ENCODE measurements at regions not wholly inside any gene's neighbourhood (a gene's known extent, or its start where the extent isn't known, plus 50 kb on each side); places are given as distances from the start of the nearest gene placed in this dataset.
"Not testable (repeated sequence)": the region's sequence is repeated elsewhere in the genome, so short reads cannot be mapped to it uniquely, and the experiment has no call there.

GRCh38 chrX:7462110-7462509 is 314.2 kb upstream of the PUDP start:
- Mint-ChIP-seq H3K27ac (no peak overlapping the region), H3K9me3 (peaks cover 0 to 9% (median 0%) of the 10 kb centered on the region in 11 donors), H3K36me3 (no peaks in the 10 kb centered on the region), H3K4me3 (no peak overlapping the region), H3K4me1 (no peaks in the 10 kb centered on the region), H3K27me3 (no peaks in the 10 kb centered on the region)
- Histone ChIP-seq H3K9me3 (ENCODE audit: control insufficient read depth in 2 of 3, low read length in 3 of 3) (no peaks in the 10 kb centered on the region), H3K4me3 (ENCODE audit: low read length) (no peak overlapping the region), H3K36me3 (ENCODE audit: control insufficient read depth in 2 of 3, insufficient read depth in 3 of 3, low read length in 3 of 3) (no peaks in the 10 kb centered on the region), H3K27ac (ENCODE audit: low read depth, low read length) (no peak overlapping the region), H3K27me3 (ENCODE audit: control insufficient read depth in 2 of 2, insufficient read depth in 2 of 2, low read length in 2 of 2) (no peaks in the 10 kb centered on the region), H3K4me1 (ENCODE audit: control insufficient read depth in 2 of 2, insufficient read depth in 2 of 2, low read length in 2 of 2) (no peaks in the 10 kb centered on the region)
- ATAC-seq = no peak
- ChIA-PET CTCF (no interaction called here), POLR2A (no interaction called here)
- no peak for DNase-seq
- intact Hi-C loops (cut with micrococcal nuclease) = no loop called here

GRCh38 chrX:7461051-7461450 is 313.1 kb upstream of the PUDP start:
- H3K36me3 ChIP-seq (ENCODE audit: control insufficient read depth in 2 of 3, insufficient read depth in 3 of 3, low read length in 3 of 3); ATAC-seq; H3K4me3 Mint-ChIP-seq; H3K36me3 Mint-ChIP-seq; H3K9me3 ChIP-seq (ENCODE audit: control insufficient read depth in 2 of 3, low read length in 3 of 3); H3K4me3 ChIP-seq (ENCODE audit: low read length); H3K4me1 ChIP-seq (ENCODE audit: control insufficient read depth in 2 of 2, insufficient read depth in 2 of 2, low read length in 2 of 2); H3K27me3 Mint-ChIP-seq; H3K27ac Mint-ChIP-seq; H3K27me3 ChIP-seq (ENCODE audit: control insufficient read depth in 2 of 2, insufficient read depth in 2 of 2, low read length in 2 of 2); DNase-seq; CTCF ChIA-PET; H3K4me1 Mint-ChIP-seq; H3K27ac ChIP-seq (ENCODE audit: low read depth, low read length); intact Hi-C loops (cut with micrococcal nuclease); H3K9me3 Mint-ChIP-seq; POLR2A ChIA-PET: not testable (repeated sequence)

GRCh38 chrX:7447801-7448499 is 300.0 kb upstream of the PUDP start:
- Mint-ChIP-seq H3K36me3 (no peaks in the 10 kb centered on the region), H3K27me3 (no peaks in the 10 kb centered on the region), H3K27ac (no peak overlapping the region), H3K4me3 (no peak overlapping the region), H3K4me1 (no peaks in the 10 kb centered on the region), H3K9me3 (peaks cover 0 to 15% (median 0%) of the 10 kb centered on the region in 11 donors)
- Histone ChIP-seq H3K27me3 (ENCODE audit: control insufficient read depth in 2 of 2, insufficient read depth in 2 of 2, low read length in 2 of 2) (no peaks in the 10 kb centered on the region), H3K4me1 (ENCODE audit: control insufficient read depth in 2 of 2, insufficient read depth in 2 of 2, low read length in 2 of 2) (no peaks in the 10 kb centered on the region), H3K4me3 (ENCODE audit: low read length) (no peak overlapping the region), H3K27ac (ENCODE audit: low read depth, low read length) (no peak overlapping the region), H3K36me3 (ENCODE audit: control insufficient read depth in 2 of 3, insufficient read depth in 3 of 3, low read length in 3 of 3) (no peaks in the 10 kb centered on the region), H3K9me3 (ENCODE audit: control insufficient read depth in 2 of 3, low read length in 3 of 3) (no peaks in the 10 kb centered on the region)
- no peak for DNase-seq
- intact Hi-C loops (cut with micrococcal nuclease) = no loop called here
- no peak for ATAC-seq
- CTCF ChIA-PET = no interaction called here
- POLR2A ChIA-PET = no interaction called here

- Mint-ChIP-seq H3K36me3 (no peaks in the 10 kb centered on the region), H3K4me1 (no peaks in the 10 kb centered on the region), H3K9me3 (peaks cover 0 to 15% (median 0%) of the 10 kb centered on the region in 11 donors), H3K27me3 (no peaks in the 10 kb centered on the region), H3K4me3 (no peak overlapping the region), H3K27ac (no peak overlapping the region)
- H3K4me1 ChIP-seq (ENCODE audit: control insufficient read depth in 2 of 2, insufficient read depth in 2 of 2, low read length in 2 of 2) = no peaks in the 10 kb centered on the region
- DNase-seq (no peak), ATAC-seq (no peak)
- ChIA-PET CTCF (no interaction called here), POLR2A (no interaction called here)
- no peak overlapping the region for H3K4me3 ChIP-seq (ENCODE audit: low read length)
- no peak overlapping the region for H3K27ac ChIP-seq (ENCODE audit: low read depth, low read length)
- H3K27me3 ChIP-seq (ENCODE audit: control insufficient read depth in 2 of 2, insufficient read depth in 2 of 2, low read length in 2 of 2) = no peaks in the 10 kb centered on the region
- H3K36me3 ChIP-seq (ENCODE audit: control insufficient read depth in 2 of 3, insufficient read depth in 3 of 3, low read length in 3 of 3) = no peaks in the 10 kb centered on the region
- H3K9me3 ChIP-seq (ENCODE audit: control insufficient read depth in 2 of 3, low read length in 3 of 3) = no peaks in the 10 kb centered on the region
- intact Hi-C loops (cut with micrococcal nuclease) = no loop called here
Observed at GRCh38 chrX:7446815-7447214, 298.9 kb upstream of the PUDP start.

GRCh38 chrX:7444967-7445366 is 297.0 kb upstream of the PUDP start:
- no peak overlapping the region for H3K4me3 ChIP-seq (ENCODE audit: low read length)
- H3K4me1 ChIP-seq (ENCODE audit: control insufficient read depth in 2 of 2, insufficient read depth in 2 of 2, low read length in 2 of 2) = no peaks in the 10 kb centered on the region
- H3K36me3 ChIP-seq (ENCODE audit: control insufficient read depth in 2 of 3, insufficient read depth in 3 of 3, low read length in 3 of 3) = no peaks in the 10 kb centered on the region
- H3K36me3 Mint-ChIP-seq = no peaks in the 10 kb centered on the region
- H3K9me3 Mint-ChIP-seq = peaks cover 0 to 11% (median 2%) of the 10 kb centered on the region in 11 donors
- H3K27ac Mint-ChIP-seq = no peak overlapping the region
- H3K27ac ChIP-seq (ENCODE audit: low read depth, low read length) = no peak overlapping the region
- POLR2A ChIA-PET = no interaction called here
- intact Hi-C loops (cut with micrococcal nuclease) = no loop called here
- no peaks in the 10 kb centered on the region for H3K27me3 ChIP-seq (ENCODE audit: control insufficient read depth in 2 of 2, insufficient read depth in 2 of 2, low read length in 2 of 2)
- CTCF ChIA-PET = no interaction called here
- no peaks in the 10 kb centered on the region for H3K9me3 ChIP-seq (ENCODE audit: control insufficient read depth in 2 of 3, low read length in 3 of 3)
- H3K27me3 Mint-ChIP-seq = no peaks in the 10 kb centered on the region
- H3K4me1 Mint-ChIP-seq = no peaks in the 10 kb centered on the region
- no peak for ATAC-seq
- H3K4me3 Mint-ChIP-seq = no peak overlapping the region
- no peak for DNase-seq

- CTCF ChIA-PET = no interaction called here
Observed at GRCh38 chrX:7441586-7441985, 293.6 kb upstream of the PUDP start.

GRCh38 chrX:7435822-7436221 is 287.9 kb upstream of the PUDP start:
- no peaks in the 10 kb centered on the region for H3K4me1 Mint-ChIP-seq
- no peak overlapping the region for H3K4me3 Mint-ChIP-seq
- no peak overlapping the region for H3K27ac Mint-ChIP-seq
- no peak overlapping the region for H3K4me3 ChIP-seq (ENCODE audit: low read length)
- H3K36me3 Mint-ChIP-seq = peaks cover 0 to 3% (median 0%) of the 10 kb centered on the region in 5 donors
- no peak overlapping the region for H3K27ac ChIP-seq (ENCODE audit: low read depth, low read length)
- no peaks in the 10 kb centered on the region for H3K27me3 ChIP-seq (ENCODE audit: control insufficient read depth in 2 of 2, insufficient read depth in 2 of 2, low read length in 2 of 2)
- POLR2A ChIA-PET = no interaction called here
- no peaks in the 10 kb centered on the region for H3K9me3 ChIP-seq (ENCODE audit: control insufficient read depth in 2 of 3, low read length in 3 of 3)
- H3K9me3 Mint-ChIP-seq = peaks cover 0 to 10% (median 4%) of the 10 kb centered on the region in 11 donors
- DNase-seq = no peak
- intact Hi-C loops (cut with micrococcal nuclease) = no loop called here
- no peaks in the 10 kb centered on the region for H3K4me1 ChIP-seq (ENCODE audit: control insufficient read depth in 2 of 2, insufficient read depth in 2 of 2, low read length in 2 of 2)
- ATAC-seq = no peak
- H3K36me3 ChIP-seq (ENCODE audit: control insufficient read depth in 2 of 3, insufficient read depth in 3 of 3, low read length in 3 of 3) = no peaks in the 10 kb centered on the region
- CTCF ChIA-PET = no interaction called here
- H3K27me3 Mint-ChIP-seq = no peaks in the 10 kb centered on the region

More at GRCh38 chrX:7441586-7441985, 293.6 kb upstream of the PUDP start:
- no peak overlapping the region for H3K27ac ChIP-seq (ENCODE audit: low read depth, low read length)
- no peak for ATAC-seq
- Mint-ChIP-seq H3K4me1 (no peaks in the 10 kb centered on the region), H3K27ac (no peak overlapping the region), H3K27me3 (no peaks in the 10 kb centered on the region), H3K9me3 (peaks cover 0 to 7% (median 2%) of the 10 kb centered on the region in 11 donors), H3K4me3 (no peak overlapping the region), H3K36me3 (no peaks in the 10 kb centered on the region)
- intact Hi-C loops (cut with micrococcal nuclease) = no loop called here
- no peak for DNase-seq
- H3K4me3 ChIP-seq (ENCODE audit: low read length) = no peak overlapping the region
- H3K36me3 ChIP-seq (ENCODE audit: control insufficient read depth in 2 of 3, insufficient read depth in 3 of 3, low read length in 3 of 3) = no peaks in the 10 kb centered on the region
- H3K27me3 ChIP-seq (ENCODE audit: control insufficient read depth in 2 of 2, insufficient read depth in 2 of 2, low read length in 2 of 2) = no peaks in the 10 kb centered on the region
- H3K4me1 ChIP-seq (ENCODE audit: control insufficient read depth in 2 of 2, insufficient read depth in 2 of 2, low read length in 2 of 2) = no peaks in the 10 kb centered on the region
- no peaks in the 10 kb centered on the region for H3K9me3 ChIP-seq (ENCODE audit: control insufficient read depth in 2 of 3, low read length in 3 of 3)
- POLR2A ChIA-PET = no interaction called here

Data from naive thymus-derived CD4-positive, alpha-beta T cell (primary cell).